ENCODE measurements at regions not wholly inside any gene's neighbourhood (a gene's known extent, or its start where the extent isn't known, plus 50 kb on each side); places are given as distances from the start of the nearest gene placed in this dataset.

DNA sequence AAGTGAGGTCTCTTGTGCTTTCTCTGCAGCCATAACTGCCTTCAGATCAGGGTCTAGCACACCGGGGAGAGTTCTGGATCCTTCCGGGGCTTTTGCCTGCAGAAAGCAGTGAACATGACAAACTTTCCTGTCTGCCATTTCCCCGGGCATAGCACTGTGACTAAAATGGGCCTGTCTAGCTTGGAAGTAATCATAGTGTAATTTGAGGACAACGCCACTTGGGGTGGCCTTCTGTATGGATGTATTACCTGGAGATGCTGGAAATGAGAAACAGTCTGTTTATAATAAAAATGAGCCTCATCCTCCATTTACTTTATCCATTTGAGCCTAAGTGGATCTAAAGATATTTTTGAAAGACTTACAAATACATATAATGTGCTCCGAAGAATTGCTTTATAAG is 453.7 kb downstream of the VRK1 start:
- no peak for DNase-seq (ENCODE audit: low spot score in 2 of 2)
- Mint-ChIP-seq H3K36me3 (ENCODE audit: insufficient read depth) (peaks cover 2% of the 10 kb centered on the region), H3K27ac (ENCODE audit: low read depth) (no peak overlapping the region), H3K4me1 (peaks cover 15% of the 10 kb centered on the region), H3K4me3 (no peak overlapping the region), H3K27me3 (peaks cover 11% of the 10 kb centered on the region), H3K9me3 (no peaks in the 10 kb centered on the region)
- ATAC-seq (replicated peaks; ENCODE audit: extremely low read depth, poor library complexity, severe bottlenecking) = no peak

DNA sequence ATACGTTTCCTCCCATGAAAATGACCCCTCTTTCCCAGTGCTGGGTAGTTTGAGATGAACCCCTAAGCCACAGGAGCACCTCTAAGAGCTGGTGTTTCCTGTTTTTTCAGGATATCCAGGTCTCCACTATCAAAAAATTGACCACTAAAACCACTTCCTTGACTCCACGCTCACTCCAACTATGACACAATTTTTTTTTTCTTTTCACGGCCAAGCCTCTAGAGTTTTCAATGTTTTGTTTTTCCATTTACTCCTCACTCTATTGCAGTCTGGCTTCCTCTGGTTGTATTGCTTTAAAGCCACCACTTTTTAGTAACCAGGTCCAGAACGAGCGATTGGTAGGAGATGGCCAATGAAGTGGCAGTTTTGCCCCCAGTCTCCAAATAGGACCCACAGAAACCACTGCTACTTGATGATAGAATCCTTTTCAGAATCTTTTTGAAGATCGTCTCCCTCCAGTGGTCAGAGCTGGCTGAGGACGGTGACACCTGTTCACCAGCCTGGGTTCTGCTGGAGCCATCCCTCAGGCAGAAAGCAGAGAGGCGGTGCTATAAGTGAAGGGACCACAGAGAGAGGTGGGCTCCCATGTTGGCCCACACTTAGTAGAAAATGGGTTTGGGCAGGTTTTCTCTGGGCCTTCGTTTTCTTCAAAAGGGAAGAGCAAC is 454.4 kb downstream of the VRK1 start:
- H3K4me3 Mint-ChIP-seq = no peak overlapping the region
- no peak for DNase-seq (ENCODE audit: low spot score in 2 of 2)
- peak overlapping the region; percentile 2 for H3K27ac Mint-ChIP-seq (ENCODE audit: low read depth)
- H3K9me3 Mint-ChIP-seq = no peaks in the 10 kb centered on the region
- H3K27me3 Mint-ChIP-seq = peaks cover 4% of the 10 kb centered on the region
- H3K36me3 Mint-ChIP-seq (ENCODE audit: insufficient read depth) = peaks cover 2% of the 10 kb centered on the region
- ATAC-seq (replicated peaks; ENCODE audit: extremely low read depth, poor library complexity, severe bottlenecking) = no peak
- peaks cover 15% of the 10 kb centered on the region for H3K4me1 Mint-ChIP-seq

- peaks cover 15% of the 10 kb centered on the region for H3K4me1 Mint-ChIP-seq
- no peak for ATAC-seq (replicated peaks; ENCODE audit: extremely low read depth, poor library complexity, severe bottlenecking)
- no peak for DNase-seq (ENCODE audit: low spot score in 2 of 2)
- H3K4me3 Mint-ChIP-seq = no peak overlapping the region
- no peaks in the 10 kb centered on the region for H3K27me3 Mint-ChIP-seq
- H3K9me3 Mint-ChIP-seq = no peaks in the 10 kb centered on the region
- H3K27ac Mint-ChIP-seq (ENCODE audit: low read depth) = no peak overlapping the region
- peaks cover 2% of the 10 kb centered on the region for H3K36me3 Mint-ChIP-seq (ENCODE audit: insufficient read depth)
Measured at GRCh38 chr14:97253756-97254155, 456.6 kb downstream of the VRK1 start.

- ATAC-seq (replicated peaks; ENCODE audit: extremely low read depth, poor library complexity, severe bottlenecking) = no peak
- DNase-seq (ENCODE audit: low spot score in 2 of 2) = no peak
- Mint-ChIP-seq H3K36me3 (ENCODE audit: insufficient read depth) (no peaks in the 10 kb centered on the region), H3K27me3 (peaks cover 16% of the 10 kb centered on the region), H3K4me3 (no peak overlapping the region), H3K27ac (ENCODE audit: low read depth) (no peak overlapping the region), H3K9me3 (peaks cover 6% of the 10 kb centered on the region), H3K4me1 (no peaks in the 10 kb centered on the region)
Measured at GRCh38 chr14:97262336-97262735, 465.2 kb downstream of the VRK1 start.

- no peak for DNase-seq (ENCODE audit: low spot score in 2 of 2)
- H3K27me3 Mint-ChIP-seq = peaks cover 16% of the 10 kb centered on the region
- no peak overlapping the region for H3K4me3 Mint-ChIP-seq
- H3K36me3 Mint-ChIP-seq (ENCODE audit: insufficient read depth) = no peaks in the 10 kb centered on the region
- H3K9me3 Mint-ChIP-seq = peaks cover 6% of the 10 kb centered on the region
- no peak for ATAC-seq (replicated peaks; ENCODE audit: extremely low read depth, poor library complexity, severe bottlenecking)
- no peak overlapping the region for H3K27ac Mint-ChIP-seq (ENCODE audit: low read depth)
- no peaks in the 10 kb centered on the region for H3K4me1 Mint-ChIP-seq
Measured at GRCh38 chr14:97264516-97265230, 467.5 kb downstream of the VRK1 start.

DNA sequence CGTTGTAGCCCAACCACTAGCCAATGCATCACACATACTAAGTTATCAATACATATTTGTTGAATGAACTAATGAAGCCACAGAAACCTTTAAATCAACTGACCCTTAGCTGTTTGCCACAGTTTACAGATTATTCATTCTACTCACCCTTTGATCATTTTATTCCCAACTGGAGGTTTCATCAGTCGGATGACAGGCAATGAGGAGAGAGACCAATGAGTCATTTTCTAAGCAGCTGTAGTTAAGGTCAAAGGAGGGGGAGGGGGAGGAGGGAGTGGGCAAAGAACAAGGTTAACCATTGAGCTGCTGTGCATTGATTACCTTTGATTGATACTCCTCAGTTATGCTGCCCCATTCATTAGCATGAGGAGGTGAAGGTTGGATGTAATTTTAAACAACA is 469.5 kb downstream of the VRK1 start:
- H3K27ac Mint-ChIP-seq (ENCODE audit: low read depth) = no peak overlapping the region
- H3K36me3 Mint-ChIP-seq (ENCODE audit: insufficient read depth) = no peaks in the 10 kb centered on the region
- ATAC-seq (replicated peaks; ENCODE audit: extremely low read depth, poor library complexity, severe bottlenecking) (no peak), DNase-seq (ENCODE audit: low spot score in 2 of 2) (no peak)
- H3K9me3 Mint-ChIP-seq = peaks cover 6% of the 10 kb centered on the region
- no peaks in the 10 kb centered on the region for H3K4me1 Mint-ChIP-seq
- H3K4me3 Mint-ChIP-seq = no peak overlapping the region
- H3K27me3 Mint-ChIP-seq = peaks cover 16% of the 10 kb centered on the region

GRCh38 chr14:97267509-97267908 is 470.3 kb downstream of the VRK1 start:
- H3K27ac Mint-ChIP-seq (ENCODE audit: low read depth) = no peak overlapping the region
- ATAC-seq (replicated peaks; ENCODE audit: extremely low read depth, poor library complexity, severe bottlenecking) (no peak), DNase-seq (ENCODE audit: low spot score in 2 of 2) (no peak)
- H3K4me1 Mint-ChIP-seq = no peaks in the 10 kb centered on the region
- H3K9me3 Mint-ChIP-seq = no peaks in the 10 kb centered on the region
- no peaks in the 10 kb centered on the region for H3K36me3 Mint-ChIP-seq (ENCODE audit: insufficient read depth)
- H3K27me3 Mint-ChIP-seq = peaks cover 22% of the 10 kb centered on the region
- no peak overlapping the region for H3K4me3 Mint-ChIP-seq

DNA sequence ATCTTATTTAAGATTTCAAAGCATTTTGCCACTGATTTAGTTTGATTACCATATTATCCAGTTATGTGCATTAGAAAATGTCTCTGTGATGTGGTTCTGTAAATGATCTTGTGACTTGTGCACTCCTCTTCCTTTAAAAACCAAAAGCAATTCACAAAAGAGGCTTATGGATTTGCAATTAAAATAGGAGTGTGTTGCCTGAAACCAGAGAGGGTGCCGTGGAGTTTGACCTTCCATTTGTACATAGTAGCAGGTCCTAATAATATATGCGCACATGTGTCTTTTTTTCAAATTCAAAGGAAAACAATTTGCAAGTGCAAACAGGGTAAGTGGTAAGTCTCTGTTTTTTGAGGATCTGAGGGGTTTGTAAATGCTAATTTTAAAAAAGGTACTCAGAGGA is 470.9 kb downstream of the VRK1 start:
- Mint-ChIP-seq H3K27me3 (peaks cover 28% of the 10 kb centered on the region), H3K4me3 (no peak overlapping the region), H3K9me3 (no peaks in the 10 kb centered on the region), H3K4me1 (no peaks in the 10 kb centered on the region), H3K36me3 (ENCODE audit: insufficient read depth) (no peaks in the 10 kb centered on the region), H3K27ac (ENCODE audit: low read depth) (no peak overlapping the region)
- no peak for ATAC-seq (replicated peaks; ENCODE audit: extremely low read depth, poor library complexity, severe bottlenecking)
- no peak for DNase-seq (ENCODE audit: low spot score in 2 of 2)

GRCh38 chr14:97270308-97270707 is 473.1 kb downstream of the VRK1 start:
- H3K36me3 Mint-ChIP-seq (ENCODE audit: insufficient read depth) = no peaks in the 10 kb centered on the region
- no peak overlapping the region for H3K27ac Mint-ChIP-seq (ENCODE audit: low read depth)
- H3K9me3 Mint-ChIP-seq = no peaks in the 10 kb centered on the region
- no peaks in the 10 kb centered on the region for H3K4me1 Mint-ChIP-seq
- no peak for DNase-seq (ENCODE audit: low spot score in 2 of 2)
- H3K4me3 Mint-ChIP-seq = no peak overlapping the region
- peaks cover 30% of the 10 kb centered on the region for H3K27me3 Mint-ChIP-seq
- ATAC-seq (replicated peaks; ENCODE audit: extremely low read depth, poor library complexity, severe bottlenecking) = no peak

DNA sequence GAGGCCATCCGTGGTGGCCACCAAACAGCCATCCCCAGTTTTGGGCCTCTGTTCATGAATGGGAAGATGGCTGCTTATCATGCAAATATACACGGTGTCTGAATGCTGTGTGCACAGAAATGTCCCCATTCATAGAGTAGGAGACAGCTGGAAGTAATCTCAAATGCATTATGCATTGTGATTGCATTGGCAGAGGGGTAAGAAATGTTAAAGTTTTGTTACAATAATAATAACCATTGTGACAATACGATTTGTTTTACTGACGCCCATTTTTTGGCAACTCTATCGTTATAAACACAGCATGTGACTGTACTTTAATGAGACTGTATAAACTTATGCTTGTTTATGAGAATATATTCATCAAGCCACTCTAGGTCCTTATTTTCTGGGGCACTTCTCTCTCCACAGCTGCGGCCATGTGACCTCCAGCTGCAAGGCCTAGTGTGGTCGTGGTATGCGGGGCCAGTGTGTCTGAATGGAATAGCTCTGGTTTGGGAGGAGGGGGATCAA is 474.3 kb downstream of the VRK1 start:
- H3K4me1 Mint-ChIP-seq = peaks cover 11% of the 10 kb centered on the region
- no peaks in the 10 kb centered on the region for H3K36me3 Mint-ChIP-seq (ENCODE audit: insufficient read depth)
- no peak overlapping the region for H3K4me3 Mint-ChIP-seq
- ATAC-seq (replicated peaks; ENCODE audit: extremely low read depth, poor library complexity, severe bottlenecking) (no peak), DNase-seq (ENCODE audit: low spot score in 2 of 2) (no peak)
- no peak overlapping the region for H3K27ac Mint-ChIP-seq (ENCODE audit: low read depth)
- H3K27me3 Mint-ChIP-seq = peaks cover 26% of the 10 kb centered on the region
- H3K9me3 Mint-ChIP-seq = no peaks in the 10 kb centered on the region

- no peaks in the 10 kb centered on the region for H3K9me3 Mint-ChIP-seq
- H3K36me3 Mint-ChIP-seq (ENCODE audit: insufficient read depth) = no peaks in the 10 kb centered on the region
- H3K27me3 Mint-ChIP-seq = peaks cover 40% of the 10 kb centered on the region
- no peak for DNase-seq (ENCODE audit: low spot score in 2 of 2)
- ATAC-seq (replicated peaks; ENCODE audit: extremely low read depth, poor library complexity, severe bottlenecking) = no peak
- H3K4me3 Mint-ChIP-seq = no peak overlapping the region
- no peak overlapping the region for H3K27ac Mint-ChIP-seq (ENCODE audit: low read depth)
- peaks cover 16% of the 10 kb centered on the region for H3K4me1 Mint-ChIP-seq
Measured at GRCh38 chr14:97273540-97273939, 476.4 kb downstream of the VRK1 start.

DNA sequence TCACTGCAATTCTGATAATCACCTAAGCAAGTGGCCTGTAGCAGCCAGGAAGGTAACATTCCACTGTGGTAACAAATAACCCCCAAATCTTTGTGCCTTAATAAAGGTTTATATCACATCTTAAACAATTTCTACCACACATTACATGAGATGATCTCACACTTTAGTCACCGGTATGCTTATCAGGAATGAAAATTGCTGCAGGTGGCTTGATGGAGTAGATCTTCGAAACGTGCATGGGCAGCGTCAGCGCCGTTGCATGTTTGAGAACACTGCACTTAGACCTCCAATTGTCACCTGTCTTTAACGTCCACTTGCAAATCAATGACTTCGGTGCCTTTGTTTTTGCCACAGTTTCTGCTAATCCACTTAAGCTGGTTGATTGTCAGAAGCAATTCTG is 477.4 kb downstream of the VRK1 start:
- Mint-ChIP-seq H3K27me3 (peaks cover 40% of the 10 kb centered on the region), H3K4me1 (peaks cover 16% of the 10 kb centered on the region), H3K9me3 (no peaks in the 10 kb centered on the region), H3K36me3 (ENCODE audit: insufficient read depth) (no peaks in the 10 kb centered on the region), H3K27ac (ENCODE audit: low read depth) (no peak overlapping the region), H3K4me3 (no peak overlapping the region)
- ATAC-seq (replicated peaks; ENCODE audit: extremely low read depth, poor library complexity, severe bottlenecking) = no peak
- DNase-seq (ENCODE audit: low spot score in 2 of 2) = no peak

DNA sequence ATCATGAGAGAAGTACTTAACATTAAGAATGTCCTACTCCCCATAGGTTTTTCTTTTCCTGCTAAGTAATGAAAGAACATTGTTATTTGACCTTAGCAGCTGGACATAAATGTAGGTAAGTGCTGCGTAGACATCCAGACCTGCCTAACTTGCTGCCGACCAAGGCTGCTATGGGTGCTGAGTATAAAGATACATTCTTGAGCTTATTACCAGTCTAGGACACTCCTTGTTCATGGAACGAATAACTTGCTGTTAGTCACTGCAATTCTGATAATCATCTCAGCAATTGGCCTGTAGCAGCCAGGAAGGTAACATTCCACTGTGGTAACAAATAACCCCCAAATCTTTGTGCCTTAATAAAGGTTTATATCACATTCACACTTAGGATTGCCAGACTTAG is 478.1 kb downstream of the VRK1 start:
- Mint-ChIP-seq H3K27ac (ENCODE audit: low read depth) (no peak overlapping the region), H3K27me3 (peaks cover 40% of the 10 kb centered on the region)

More for the DNA sequence above, 478.1 kb downstream of the VRK1 start:
- Mint-ChIP-seq H3K9me3 (no peaks in the 10 kb centered on the region), H3K36me3 (ENCODE audit: insufficient read depth) (no peaks in the 10 kb centered on the region), H3K4me3 (no peak overlapping the region), H3K4me1 (peaks cover 16% of the 10 kb centered on the region)
- DNase-seq (ENCODE audit: low spot score in 2 of 2) = no peak
- ATAC-seq (replicated peaks; ENCODE audit: extremely low read depth, poor library complexity, severe bottlenecking) = no peak

All from central memory CD8-positive, alpha-beta T cell (primary cell).